ENCODE measurements at regions not wholly inside any gene's neighbourhood (a gene's known extent, or its start where the extent isn't known, plus 50 kb on each side); places are given as distances from the start of the nearest gene placed in this dataset.

DNA sequence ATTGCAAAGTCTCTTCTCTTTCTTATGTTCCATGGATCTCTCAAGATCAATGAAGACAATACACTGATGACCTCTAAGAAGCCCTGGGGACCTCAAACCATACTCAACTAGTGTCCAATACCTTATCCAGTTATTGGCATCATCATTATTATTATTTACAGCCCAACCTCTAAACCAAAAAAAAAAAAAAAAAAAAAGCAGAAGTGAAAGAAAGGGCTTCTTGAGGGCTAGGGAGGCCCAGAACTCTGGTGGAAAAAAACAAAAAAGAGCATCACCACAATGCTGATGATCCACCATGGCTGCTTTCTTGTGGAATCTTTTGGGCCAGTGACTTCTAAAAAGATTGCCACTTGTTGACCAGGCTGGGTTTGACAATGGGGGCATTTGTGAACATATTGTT, 324.9 kb downstream of the LPIN1 start:
- no peak for TF ChIP-seq POLR2A (IDR thresholded peaks at IDR 0.05)
- TF ChIP-seq CTCF (IDR thresholded peaks at IDR 0.05): no peak
